SK-N-SH (cell line): ENCODE measurements at regions not wholly inside any gene's neighbourhood (a gene's known extent, or its start where the extent isn't known, plus 50 kb on each side); places are given as distances from the start of the nearest gene placed in this dataset.

Source experiments
- CTCF ChIA-PET: fragments of 300-600, 350-600 bp; formaldehyde crosslinking; extraction: SDS; loops from one replicate; lab custom pipeline; 2021; lab: Yijun Ruan, JAX
- POLR2A ChIA-PET: fragments of 350-600 bp; sonication (Branson Sonifier 250); formaldehyde crosslinking; extraction: SDS; loops from one replicate; lab custom pipeline; 2020; ENCODE audit warnings: antibody characterized with exemption, inconsistent platforms; lab: Yijun Ruan, JAX
- DNase-seq: peaks from one replicate; pipeline ENCODE4 v3.0.0; 2012
- H2AFZ ChIP-seq: fragments of 200-600 bp; sonication (generic); 2 replicates; pipeline ENCODE4 v1.8.1; 2016; ENCODE audit warnings: antibody characterized with exemption, mild to moderate bottlenecking, low read depth
- H3F3A ChIP-seq: fragments of 200-600 bp; sonication (generic); replicated peaks from 2 replicates; pipeline ENCODE3; 2016; ENCODE audit warnings: antibody characterized with exemption, mild to moderate bottlenecking; ENCODE audit not compliant: insufficient read depth
- H3K27ac ChIP-seq, 2 experiments: fragments of 200-500 bp in 1 of 2; fragments of 200-600 bp in 1 of 2; sonication (Bioruptor generic) in 1 of 2; sonication (generic), shearing (Covaris generic) in 1 of 2; 2 replicates each; pipeline versions ENCODE4 v1.5.1 to v1.6.1; 2014 to 2016; ENCODE audit warnings: low read depth in 2 of 2, inconsistent platforms in 1 of 2, low read length in 1 of 2, mild to moderate bottlenecking in 1 of 2, mixed read lengths in 1 of 2
- H3K27me3 ChIP-seq: fragments of 200-600 bp; sonication (generic), shearing (Covaris generic); 2 replicates; pipeline ENCODE4 v1.6.1; 2016; ENCODE audit warnings: mixed run types; ENCODE audit not compliant: insufficient read depth
- H3K36me3 ChIP-seq, 2 experiments: fragments of 200-500 bp in 1 of 2; fragments of 200-600 bp in 1 of 2; sonication (Bioruptor generic) in 1 of 2; sonication (generic) in 1 of 2; replicated peaks in 1 of 2; 2 replicates each; pipeline versions ENCODE3 to v1.5.1; 2014 to 2016; ENCODE audit warnings: low read length in 1 of 2, mild to moderate bottlenecking in 1 of 2; ENCODE audit not compliant: insufficient read depth in 2 of 2, control insufficient read depth in 1 of 2
- H3K4me1 ChIP-seq, 2 experiments: fragments of 200-500 bp in 1 of 2; fragments of 200-600 bp in 1 of 2; sonication (Bioruptor generic) in 1 of 2; sonication (generic), shearing (Covaris generic) in 1 of 2; 2 replicates each; pipeline versions ENCODE4 v1.5.1 to v1.6.1; 2014 to 2016; ENCODE audit warnings: low read depth in 1 of 2, low read length in 1 of 2, mixed run types in 1 of 2; ENCODE audit not compliant: insufficient read depth in 2 of 2, control insufficient read depth in 1 of 2
- H3K4me2 ChIP-seq: fragments of 200-600 bp; sonication (generic), shearing (Covaris generic); 2 replicates; pipeline ENCODE4 v1.6.1; 2017; ENCODE audit warnings: mixed run types
- H3K4me3 ChIP-seq, 2 experiments: fragments of 200-500 bp in 1 of 2; fragments of 200-600 bp in 1 of 2; sonication (Bioruptor generic) in 1 of 2; sonication (generic), shearing (Covaris generic) in 1 of 2; 2 replicates each; pipeline versions ENCODE4 v1.5.1 to v1.8.1; 2014 to 2016; ENCODE audit warnings: low read depth in 2 of 2, inconsistent platforms in 1 of 2, low read length in 1 of 2, mild to moderate bottlenecking in 1 of 2, mixed read lengths in 1 of 2, moderate library complexity in 1 of 2
- H3K79me2 ChIP-seq: fragments of 200-600 bp; sonication (generic); 2 replicates; pipeline ENCODE4 v1.8.1; 2017; ENCODE audit warnings: mild to moderate bottlenecking; ENCODE audit not compliant: insufficient read depth
- H3K9ac ChIP-seq: fragments of 200-600 bp; sonication (generic); 2 replicates; pipeline ENCODE4 v1.6.1; 2017; ENCODE audit warnings: mixed run types
- H3K9me2 ChIP-seq: fragments of 200-600 bp; sonication (generic); 2 replicates; pipeline ENCODE4 v1.6.1; 2017; ENCODE audit warnings: mixed run types
- H3K9me3 ChIP-seq: fragments of 200-600 bp; sonication (generic); 2 replicates; pipeline ENCODE4 v1.6.1; 2017; ENCODE audit warnings: mixed run types, mild to moderate bottlenecking, moderate library complexity
- H4K20me1 ChIP-seq: fragments of 200-600 bp; sonication (generic); 2 replicates; pipeline ENCODE4 v1.6.1; 2017; ENCODE audit warnings: mild to moderate bottlenecking, mixed run types; ENCODE audit not compliant: insufficient read depth
- EZH2phosphoT487 ChIP-seq: fragments of 200-600 bp; sonication (generic); IDR thresholded peaks from 2 replicates; pipeline ENCODE4 v1.6.1; 2017; ENCODE audit warnings: low read depth, mixed run types, mild to moderate bottlenecking, antibody characterized with exemption, moderate library complexity, borderline replicate concordance
- FOSL2 ChIP-seq: IDR thresholded peaks from 2 replicates; pipeline ENCODE4 v1.4.0; 2012; ENCODE audit warnings: low read depth, mild to moderate bottlenecking, moderate library complexity, borderline replicate concordance
- MAX ChIP-seq: IDR thresholded peaks from 2 replicates; pipeline ENCODE4 v1.4.0; 2012; ENCODE audit warnings: low read depth
- RAD21 ChIP-seq: IDR thresholded peaks from 2 replicates; pipeline ENCODE4 v1.6.1; 2012; ENCODE audit warnings: mild to moderate bottlenecking, low read length
- SMC3 ChIP-seq: IDR thresholded peaks from 2 replicates; pipeline ENCODE4 v1.6.1; 2012; ENCODE audit warnings: low read depth, low read length, improper control_type of control experiment
- TEAD4 ChIP-seq: IDR thresholded peaks from 2 replicates; pipeline ENCODE4 v1.4.0; 2012; ENCODE audit warnings: mild to moderate bottlenecking, borderline replicate concordance; ENCODE audit not compliant: insufficient read depth
- YY1 ChIP-seq: IDR thresholded peaks from 2 replicates; pipeline ENCODE4 v1.4.0; 2012; ENCODE audit warnings: low read depth, mild to moderate bottlenecking
- WGBS: methylation state at CpG from one replicate; pipeline ENCODE4 v1.1.6; 2017; ENCODE audit warnings: low lambda C conversion rate; 5-methylcytosine and 5-hydroxymethylcytosine counted together
- TF ChIP-seq, protein P1 (sequence below): fragments of 200-600 bp; sonication (generic); IDR thresholded peaks from 2 replicates; pipeline ENCODE4 v1.6.1; 2017; ENCODE audit warnings: antibody characterized with exemption, mild to moderate bottlenecking, moderate library complexity
- TF ChIP-seq, protein P2 (sequence below): IDR thresholded peaks from 2 replicates; pipeline ENCODE4; 2012

DNA sequence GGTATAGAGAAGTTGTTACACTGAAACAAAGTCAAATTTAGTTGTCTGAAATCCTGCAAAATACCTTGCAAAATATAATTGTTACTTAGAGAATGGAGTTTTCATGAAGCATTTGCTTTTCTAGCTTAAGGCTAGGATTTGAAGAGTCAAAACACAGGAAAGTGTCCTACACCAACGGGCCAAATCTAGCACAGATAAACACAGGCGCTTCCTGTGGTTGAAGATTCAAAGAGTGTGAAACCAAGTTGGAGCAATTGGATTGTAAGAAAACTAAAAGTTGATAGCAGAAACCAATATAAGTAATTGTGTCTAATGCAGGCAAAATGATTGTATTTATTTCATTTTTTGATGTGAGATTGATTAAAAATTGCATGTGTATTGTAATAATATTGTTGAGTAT is 2002.5 kb upstream of the TENM3 start (continued):
- TF ChIP-seq, protein P1, sequence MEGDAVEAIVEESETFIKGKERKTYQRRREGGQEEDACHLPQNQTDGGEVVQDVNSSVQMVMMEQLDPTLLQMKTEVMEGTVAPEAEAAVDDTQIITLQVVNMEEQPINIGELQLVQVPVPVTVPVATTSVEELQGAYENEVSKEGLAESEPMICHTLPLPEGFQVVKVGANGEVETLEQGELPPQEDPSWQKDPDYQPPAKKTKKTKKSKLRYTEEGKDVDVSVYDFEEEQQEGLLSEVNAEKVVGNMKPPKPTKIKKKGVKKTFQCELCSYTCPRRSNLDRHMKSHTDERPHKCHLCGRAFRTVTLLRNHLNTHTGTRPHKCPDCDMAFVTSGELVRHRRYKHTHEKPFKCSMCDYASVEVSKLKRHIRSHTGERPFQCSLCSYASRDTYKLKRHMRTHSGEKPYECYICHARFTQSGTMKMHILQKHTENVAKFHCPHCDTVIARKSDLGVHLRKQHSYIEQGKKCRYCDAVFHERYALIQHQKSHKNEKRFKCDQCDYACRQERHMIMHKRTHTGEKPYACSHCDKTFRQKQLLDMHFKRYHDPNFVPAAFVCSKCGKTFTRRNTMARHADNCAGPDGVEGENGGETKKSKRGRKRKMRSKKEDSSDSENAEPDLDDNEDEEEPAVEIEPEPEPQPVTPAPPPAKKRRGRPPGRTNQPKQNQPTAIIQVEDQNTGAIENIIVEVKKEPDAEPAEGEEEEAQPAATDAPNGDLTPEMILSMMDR = no peak
- no peak for TF ChIP-seq YY1
- no peak for TF ChIP-seq FOSL2
- no peak for TF ChIP-seq EZH2phosphoT487
- TF ChIP-seq, protein P2, sequence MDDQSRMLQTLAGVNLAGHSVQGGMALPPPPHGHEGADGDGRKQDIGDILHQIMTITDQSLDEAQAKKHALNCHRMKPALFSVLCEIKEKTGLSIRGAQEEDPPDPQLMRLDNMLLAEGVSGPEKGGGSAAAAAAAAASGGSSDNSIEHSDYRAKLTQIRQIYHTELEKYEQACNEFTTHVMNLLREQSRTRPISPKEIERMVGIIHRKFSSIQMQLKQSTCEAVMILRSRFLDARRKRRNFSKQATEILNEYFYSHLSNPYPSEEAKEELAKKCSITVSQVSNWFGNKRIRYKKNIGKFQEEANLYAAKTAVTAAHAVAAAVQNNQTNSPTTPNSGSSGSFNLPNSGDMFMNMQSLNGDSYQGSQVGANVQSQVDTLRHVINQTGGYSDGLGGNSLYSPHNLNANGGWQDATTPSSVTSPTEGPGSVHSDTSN = no peak

GRCh38 chr4:180253419-180253818 is 1989.8 kb upstream of the TENM3 start:
- no peak overlapping the region for H3K27ac ChIP-seq
- no peaks in the 10 kb centered on the region for H3K79me2 ChIP-seq
- no peaks in the 10 kb centered on the region for H3K9me2 ChIP-seq
- H3K9ac ChIP-seq = no peak overlapping the region
- no peak overlapping the region for H3K4me3 ChIP-seq
- ChIA-PET POLR2A (no interaction called here), CTCF (no interaction called here)
- H3K27me3 ChIP-seq = no peaks in the 10 kb centered on the region
- no peak for DNase-seq
- H2AFZ ChIP-seq = no peak overlapping the region
- no peaks in the 10 kb centered on the region for H3K9me3 ChIP-seq
- H3K4me2 ChIP-seq = no peak overlapping the region
- no peaks in the 10 kb centered on the region for H3F3A ChIP-seq
- TF ChIP-seq MAX (no peak), TEAD4 (no peak), RAD21 (no peak)
- TF ChIP-seq, all 33 proteins: peak for 0
- 0% methylated on average over 1 of the region's 1 CpG for WGBS
- no peaks in the 10 kb centered on the region for H4K20me1 ChIP-seq
- H3K4me1 ChIP-seq = no peaks in the 10 kb centered on the region
- no peaks in the 10 kb centered on the region for H3K36me3 ChIP-seq

DNA sequence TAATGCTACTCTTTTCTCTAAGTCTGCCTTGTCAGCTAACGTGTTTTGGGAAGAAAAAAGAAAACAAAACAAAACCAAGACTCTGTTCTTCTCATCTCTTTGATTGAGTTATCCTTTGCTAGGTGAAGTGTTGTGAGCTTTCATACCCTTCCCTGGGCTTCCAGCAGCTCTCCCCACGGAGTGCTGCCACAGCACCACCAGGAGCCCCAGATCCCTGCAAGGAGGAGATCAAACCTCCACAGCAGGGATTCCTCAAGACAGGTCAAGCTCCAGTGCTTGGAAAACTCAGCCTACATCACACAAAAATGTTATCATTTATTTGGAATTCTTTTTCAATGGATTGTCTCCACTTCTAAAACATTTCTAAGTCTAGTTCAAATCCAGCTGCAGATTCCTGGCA is 1981.9 kb upstream of the TENM3 start:
- Histone ChIP-seq H3F3A (no peaks in the 10 kb centered on the region), H3K27me3 (peaks cover 6% of the 10 kb centered on the region; the same call in 1 of the 2 replicates), H3K4me2 (no peak overlapping the region), H3K9ac (no peak overlapping the region), H3K9me3 (no peaks in the 10 kb centered on the region), H3K79me2 (no peaks in the 10 kb centered on the region), H2AFZ (no peak overlapping the region), H3K36me3 (no peaks in the 10 kb centered on the region), H3K9me2 (no peaks in the 10 kb centered on the region), H3K27ac (no peak overlapping the region), H4K20me1 (no peaks in the 10 kb centered on the region), H3K4me1 (no peaks in the 10 kb centered on the region), H3K4me3 (no peak overlapping the region)
- no peak for DNase-seq
- CTCF ChIA-PET = no interaction called here
- TF ChIP-seq SMC3 = no peak
- POLR2A ChIA-PET = no interaction called here
- 1% methylated on average over 2 of the region's 2 CpGs for WGBS
